GM18909 (cell line): ENCODE measurements at regions not wholly inside any gene's neighbourhood (a gene's known extent, or its start where the extent isn't known, plus 50 kb on each side); places are given as distances from the start of the nearest gene placed in this dataset.
"Not testable (repeated sequence)": the region's sequence is repeated elsewhere in the genome, so short reads cannot be mapped to it uniquely, and the experiment has no call there.

Experiments
- ATAC-seq: cut with Tn5 transposase; IDR thresholded peaks from one replicate; pipeline ENCODE4 v1.9.1; 2021; ENCODE audit warnings: mild to moderate bottlenecking; ENCODE audit not compliant: unreplicated experiment, poor library complexity

- ATAC-seq: no peak
Observed at GRCh38 chr12:33514893-33515292, 75.3 kb upstream of the SYT10 start.

GRCh38 chr12:33519566-33519965 is 79.9 kb upstream of the SYT10 start:
- no peak for ATAC-seq

DNA sequence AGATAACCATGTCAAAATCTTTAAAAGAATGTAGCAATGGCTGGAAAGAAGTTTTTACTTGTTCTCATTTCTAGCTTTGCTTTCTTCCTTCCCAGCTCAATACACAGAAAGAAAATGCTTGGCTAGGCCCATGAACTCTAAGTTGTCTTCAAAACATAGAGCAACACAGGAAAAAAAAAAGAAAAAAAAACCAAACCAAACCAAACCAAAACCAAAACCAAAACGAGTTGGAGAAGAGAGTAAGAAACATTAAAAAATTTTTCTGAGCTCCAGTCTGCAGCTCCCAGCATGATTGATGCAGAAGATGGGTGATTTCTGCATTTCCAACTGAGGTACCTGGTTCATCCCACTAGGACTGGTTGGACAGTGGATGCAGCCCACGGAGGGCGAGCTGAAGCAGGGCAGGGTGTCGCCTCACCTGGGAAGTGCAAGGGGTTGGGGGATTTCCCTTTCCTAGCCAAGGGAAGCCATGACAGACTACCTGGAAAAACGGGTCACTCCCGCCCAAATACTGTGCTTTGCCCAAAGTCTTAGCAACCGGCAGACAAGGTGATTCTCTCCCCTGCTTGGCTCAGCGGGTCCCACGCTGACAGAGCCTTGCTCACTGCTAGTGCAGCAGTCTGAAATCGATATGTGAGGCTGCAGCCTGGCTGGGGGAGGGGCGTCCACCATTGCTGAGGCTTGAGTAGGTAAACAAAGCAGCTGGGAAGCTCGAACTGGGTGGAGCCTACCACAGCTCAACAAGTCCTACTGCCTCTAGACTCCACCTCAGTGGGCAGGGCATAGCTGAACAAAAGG is 81.1 kb upstream of the SYT10 start:
- not testable (repeated sequence) for ATAC-seq

- ATAC-seq: no peak
Observed at GRCh38 chr12:33529031-33529430, 89.4 kb upstream of the SYT10 start.

DNA sequence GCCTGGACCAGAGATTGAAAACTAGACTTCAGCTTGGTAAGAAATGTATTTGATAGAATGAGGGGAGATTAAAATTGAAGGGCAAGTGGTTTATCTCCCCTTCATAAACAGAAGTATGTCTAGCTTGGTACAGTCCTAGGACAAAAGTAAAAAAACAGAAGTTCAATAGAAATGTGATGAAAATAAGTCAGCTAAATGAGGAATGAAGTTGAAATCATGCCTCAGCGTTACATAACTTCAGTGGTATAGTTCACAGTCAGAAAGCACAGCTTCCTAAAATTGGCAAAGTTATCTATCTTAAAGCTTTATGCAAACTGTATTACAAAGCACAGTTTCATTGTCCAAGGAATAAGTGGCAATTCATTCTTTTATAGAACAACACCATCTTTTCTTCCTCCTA is 90.2 kb upstream of the SYT10 start:
- ATAC-seq: no peak

GRCh38 chr12:33531261-33531660 is 91.6 kb upstream of the SYT10 start:
- no peak for ATAC-seq

DNA sequence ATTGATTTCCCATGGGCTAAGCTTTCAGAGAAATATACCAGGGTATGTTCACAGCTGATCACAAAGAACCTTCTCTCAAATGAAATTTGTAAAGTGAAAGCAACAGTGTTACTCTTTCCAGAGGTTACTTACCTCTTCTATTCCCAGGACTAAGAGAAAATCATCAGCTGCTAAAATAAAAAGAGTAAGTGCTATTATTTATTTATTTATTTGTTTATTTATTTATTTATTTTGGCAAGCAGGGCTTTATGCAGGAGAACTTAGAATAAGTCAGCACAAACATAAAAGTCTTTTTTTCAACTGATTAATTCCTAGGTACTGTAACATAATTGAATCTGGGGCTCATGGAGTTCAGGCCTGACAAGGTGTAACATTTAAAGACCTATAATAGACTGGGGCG is 93.9 kb upstream of the SYT10 start:
- ATAC-seq: no peak

- ATAC-seq: no peak
Observed at GRCh38 chr12:33536431-33536830, 96.8 kb upstream of the SYT10 start.

GRCh38 chr12:33546004-33546403 is 106.4 kb upstream of the SYT10 start:
- no peak for ATAC-seq

DNA sequence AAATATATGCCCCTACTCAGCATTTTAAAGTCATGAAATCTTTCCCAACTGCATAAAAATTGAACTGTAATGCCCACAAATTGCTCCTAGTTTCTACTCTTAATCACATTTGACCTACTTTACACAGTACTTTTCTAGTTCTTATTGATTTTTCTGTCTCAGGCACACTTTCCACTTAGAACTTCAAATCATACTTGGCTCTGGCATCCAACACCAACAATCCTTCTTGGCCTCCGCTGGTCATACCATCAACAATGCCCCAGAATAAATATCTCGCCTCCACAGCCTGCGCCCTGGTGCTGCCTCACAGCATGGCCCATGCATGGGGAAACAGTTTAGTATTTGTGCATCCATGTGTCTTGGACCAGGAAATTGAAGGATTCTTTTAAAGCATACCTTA is 107.5 kb upstream of the SYT10 start:
- ATAC-seq: no peak

DNA sequence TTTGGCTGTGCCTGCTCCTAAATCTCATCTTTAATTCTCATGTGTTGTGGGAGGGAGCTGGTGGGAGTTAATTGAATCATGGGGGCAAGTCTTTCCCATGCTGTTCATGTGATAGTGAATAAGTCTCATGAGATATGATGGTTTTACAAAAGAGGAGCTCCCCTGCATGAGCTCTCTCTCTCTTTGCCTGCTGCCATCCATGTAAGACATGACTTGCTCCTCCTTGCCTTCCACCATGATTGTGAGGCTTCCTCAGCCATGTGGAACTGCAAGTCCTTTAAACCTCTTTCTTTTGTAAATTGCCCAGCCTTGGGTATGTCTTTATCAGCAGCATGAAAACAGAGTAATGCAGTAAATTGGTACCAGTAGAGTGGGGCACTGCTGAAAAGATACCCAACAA is 110.6 kb upstream of the SYT10 start:
- ATAC-seq: not testable (repeated sequence)

DNA sequence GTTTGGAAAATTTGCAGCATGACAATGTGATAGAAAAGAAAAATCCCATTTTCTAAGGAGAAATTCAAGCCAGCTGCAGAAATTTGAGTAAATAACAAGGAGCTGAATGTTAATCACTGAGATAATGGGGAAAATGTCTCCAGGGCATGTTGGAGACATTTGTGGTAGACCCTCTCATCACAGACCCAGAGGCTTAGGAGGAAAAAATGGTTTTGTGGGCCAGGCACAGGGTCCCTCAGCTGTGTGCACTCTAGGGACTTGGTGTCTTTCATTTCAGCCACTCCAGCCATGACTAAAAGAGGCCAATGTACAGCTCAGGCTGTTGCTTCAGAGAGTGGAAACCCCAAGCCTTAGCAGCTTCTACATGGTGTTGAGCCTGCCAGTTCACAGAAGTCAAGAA is 111.4 kb upstream of the SYT10 start:
- no peak for ATAC-seq

DNA sequence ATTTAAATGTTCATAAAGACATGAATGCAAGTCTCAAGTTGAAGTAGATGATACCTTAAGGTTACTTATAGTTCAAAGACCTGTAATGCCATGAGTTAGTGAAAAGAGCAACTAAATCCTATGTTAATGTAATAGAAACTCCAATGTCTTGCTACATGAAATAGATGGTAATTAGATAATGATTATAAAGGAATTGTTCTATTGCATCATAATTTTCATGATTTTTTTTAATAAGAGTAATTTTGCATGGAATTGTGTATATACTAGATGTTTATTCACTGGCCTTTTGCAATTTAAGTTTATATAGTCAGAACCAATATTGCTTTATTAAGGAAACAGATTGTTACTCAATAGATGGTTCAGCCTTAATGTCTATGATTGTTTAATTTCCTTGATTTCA is 115.5 kb upstream of the SYT10 start:
- no peak for ATAC-seq

- ATAC-seq: no peak
Observed at GRCh38 chr12:33560653-33561208, 121.1 kb upstream of the SYT10 start.

GRCh38 chr12:33562401-33562800 is 122.8 kb upstream of the SYT10 start:
- ATAC-seq: no peak

- no peak for ATAC-seq
Observed at GRCh38 chr12:33566403-33566802, 126.8 kb upstream of the SYT10 start.

DNA sequence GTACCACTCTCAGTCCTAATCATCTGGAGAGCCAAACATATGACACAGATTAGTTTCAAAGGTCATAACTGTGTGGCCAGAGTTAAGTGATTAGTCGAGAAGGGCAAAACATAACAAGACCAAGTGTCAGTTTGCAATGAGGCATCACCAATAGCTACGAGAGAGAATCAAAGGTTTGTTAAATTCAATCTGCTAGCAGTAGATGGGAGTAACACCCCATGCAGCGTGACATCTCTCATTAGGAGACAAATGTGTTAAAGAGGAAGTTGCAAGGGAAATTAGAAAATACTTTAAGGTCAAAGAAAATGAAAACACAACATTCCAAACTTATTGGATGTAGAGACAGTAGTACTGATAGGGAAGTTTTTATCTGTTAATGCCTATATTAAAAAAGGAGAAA is 135.7 kb upstream of the SYT10 start:
- no peak for ATAC-seq

DNA sequence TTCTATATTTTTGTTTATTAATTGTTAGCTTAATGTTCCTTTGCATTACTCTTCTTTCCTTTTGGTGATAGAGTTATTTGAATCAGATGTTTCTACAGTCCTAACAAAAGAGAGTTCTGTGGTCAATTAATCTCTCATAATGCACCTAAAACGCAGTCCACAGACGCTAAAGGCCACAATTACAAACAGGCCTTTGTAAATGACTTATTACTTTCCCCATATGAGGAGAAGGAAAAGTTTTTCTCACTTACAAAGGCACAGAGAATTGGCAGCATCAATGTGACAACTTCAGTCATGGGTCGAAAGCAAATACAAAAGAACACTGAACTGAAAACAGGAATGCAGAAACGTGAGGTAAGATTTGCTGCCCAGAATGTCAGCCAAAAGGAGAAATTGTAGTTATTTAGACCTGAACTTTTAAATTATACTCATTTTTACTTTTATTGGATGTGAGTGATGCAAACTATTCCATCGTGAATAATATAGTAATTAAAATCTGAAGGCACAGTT is 142.0 kb upstream of the SYT10 start:
- no peak for ATAC-seq

- ATAC-seq: no peak
Observed at GRCh38 chr12:33586576-33586975, 147.0 kb upstream of the SYT10 start.

DNA sequence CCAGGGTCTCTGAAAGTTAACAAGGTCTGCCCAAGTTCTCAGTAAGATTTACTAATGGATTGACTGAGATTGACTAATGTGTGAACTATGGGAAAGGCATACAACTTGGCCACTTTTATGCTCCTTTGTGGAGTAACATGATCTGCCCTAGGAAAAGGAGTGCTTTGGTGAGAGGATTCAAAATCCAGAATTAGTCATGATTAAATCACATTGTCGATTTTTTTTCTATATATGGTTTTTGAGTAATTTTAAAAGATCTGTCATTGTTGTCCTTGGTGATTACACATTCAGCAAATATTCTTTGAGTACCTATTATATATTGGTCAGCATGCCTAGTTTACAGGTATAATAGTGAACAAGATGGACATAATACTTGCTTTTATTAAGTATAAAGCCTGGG is 147.7 kb upstream of the SYT10 start:
- no peak for ATAC-seq

GRCh38 chr12:33587784-33588712 is 148.4 kb upstream of the SYT10 start:
- ATAC-seq: peak; percentile 91
